GM12873 (cell line): ENCODE measurements at regions not wholly inside any gene's neighbourhood (a gene's known extent, or its start where the extent isn't known, plus 50 kb on each side); places are given as distances from the start of the nearest gene placed in this dataset.

Experiments
- CTCF ChIP-seq: IDR thresholded peaks from 2 replicates; pipeline ENCODE4 v1.5.1; 2012; ENCODE audit warnings: low read depth, mild to moderate bottlenecking, moderate library complexity, low read length, control low read depth; ENCODE audit not compliant: insufficient read depth; ENCODE audit errors: missing control alignments

- no peak for TF ChIP-seq CTCF
Measured at GRCh38 chr20:60752741-60753420, 499.2 kb upstream of the CDH4 start.

GRCh38 chr20:60754856-60755255, 497.2 kb upstream of the CDH4 start:
- TF ChIP-seq CTCF, result no peak

GRCh38 chr20:60759651-60760050, 492.4 kb upstream of the CDH4 start:
- no peak for TF ChIP-seq CTCF

GRCh38 chr20:60760256-60761000, 491.6 kb upstream of the CDH4 start:
- TF ChIP-seq CTCF, result no peak

- no peak for TF ChIP-seq CTCF
Measured at GRCh38 chr20:60761056-60761455, 491.0 kb upstream of the CDH4 start.

GRCh38 chr20:60762386-60762785, 489.7 kb upstream of the CDH4 start:
- TF ChIP-seq CTCF, result no peak

GRCh38 chr20:60764328-60764727, 487.7 kb upstream of the CDH4 start:
- TF ChIP-seq CTCF, result no peak
